ENCODE measurements at regions not wholly inside any gene's neighbourhood (a gene's known extent, or its start where the extent isn't known, plus 50 kb on each side); places are given as distances from the start of the nearest gene placed in this dataset.

DNA sequence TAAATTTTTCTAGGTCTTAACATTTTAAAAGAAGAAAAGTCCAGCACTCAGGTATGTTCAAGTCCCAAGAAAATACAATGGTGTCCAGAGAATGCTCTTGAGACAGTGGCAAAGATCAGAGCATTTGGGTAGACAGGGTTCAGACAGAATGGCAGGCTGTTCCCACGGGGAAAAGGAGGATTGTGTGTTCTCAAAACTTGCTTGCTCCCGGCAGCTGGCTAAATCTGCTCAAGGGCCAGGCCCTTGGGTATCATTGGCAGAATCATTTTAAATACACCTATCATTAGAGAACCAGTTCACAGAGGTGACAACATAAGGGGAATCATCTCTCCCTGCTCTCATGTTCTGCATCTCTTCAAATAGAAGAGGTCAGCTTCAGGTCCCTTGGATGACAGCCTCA, 456.3 kb downstream of the DTHD1 start:
- H3K4me1 Mint-ChIP-seq = no peaks in the 10 kb centered on the region
- no peak for DNase-seq
- H3K27me3 Mint-ChIP-seq (ENCODE audit: low read depth in 3 of 3) = no peaks in the 10 kb centered on the region
- no peak for TF ChIP-seq CTCF (IDR thresholded peaks at IDR 0.05)
- Histone ChIP-seq H3K4me3 (replicated peaks in 1 of 3; ENCODE audit: low read depth in 2 of 3, low read length in 3 of 3) (no peak overlapping the region), H2AFZ (ENCODE audit: insufficient read depth, low read depth, low read length, poor library complexity, severe bottlenecking) (no peak overlapping the region), H3K27me3 (ENCODE audit: control insufficient read depth in 2 of 2, insufficient read depth in 2 of 2, low read length in 2 of 2) (no peaks in the 10 kb centered on the region), H3K9ac (ENCODE audit: insufficient read depth, low read length, poor library complexity, severe bottlenecking) (no peak overlapping the region), H3K9me3 (replicated peaks in 1 of 2; ENCODE audit: control insufficient read depth in 1 of 2, insufficient read depth in 1 of 2, low read length in 2 of 2) (peaks cover 0 to 5% of the 10 kb centered on the region in 2 donors), H4K20me1 (ENCODE audit: insufficient read depth, low read length) (no peaks in the 10 kb centered on the region), H3K4me2 (replicated peaks; ENCODE audit: extremely low read depth, low read length, poor library complexity, severe bottlenecking) (no peak overlapping the region), H3K4me1 (ENCODE audit: control insufficient read depth in 1 of 2, insufficient read depth in 2 of 2, low read length in 2 of 2) (no peaks in the 10 kb centered on the region), H3K79me2 (ENCODE audit: insufficient read depth, low read length) (no peaks in the 10 kb centered on the region), H3K36me3 (replicated peaks in 1 of 2; ENCODE audit: control insufficient read depth in 1 of 2, insufficient read depth in 2 of 2, low read length in 2 of 2) (no peaks in the 10 kb centered on the region), H3K27ac (ENCODE audit: low read depth in 1 of 2, low read length in 2 of 2) (no peak overlapping the region)
- peaks cover 0 to 3% (median 2%) of the 10 kb centered on the region in 7 donors for H3K9me3 Mint-ChIP-seq
- intact Hi-C loops (cut with micrococcal nuclease) = no loop called here
- H3K27ac Mint-ChIP-seq = no peak overlapping the region
- H3K36me3 Mint-ChIP-seq = no peaks in the 10 kb centered on the region
- H3K4me3 Mint-ChIP-seq = no peak overlapping the region
- WGBS (ENCODE audit: insufficient coverage) = 100% methylated on average over 1 of the region's 2 CpGs

DNA sequence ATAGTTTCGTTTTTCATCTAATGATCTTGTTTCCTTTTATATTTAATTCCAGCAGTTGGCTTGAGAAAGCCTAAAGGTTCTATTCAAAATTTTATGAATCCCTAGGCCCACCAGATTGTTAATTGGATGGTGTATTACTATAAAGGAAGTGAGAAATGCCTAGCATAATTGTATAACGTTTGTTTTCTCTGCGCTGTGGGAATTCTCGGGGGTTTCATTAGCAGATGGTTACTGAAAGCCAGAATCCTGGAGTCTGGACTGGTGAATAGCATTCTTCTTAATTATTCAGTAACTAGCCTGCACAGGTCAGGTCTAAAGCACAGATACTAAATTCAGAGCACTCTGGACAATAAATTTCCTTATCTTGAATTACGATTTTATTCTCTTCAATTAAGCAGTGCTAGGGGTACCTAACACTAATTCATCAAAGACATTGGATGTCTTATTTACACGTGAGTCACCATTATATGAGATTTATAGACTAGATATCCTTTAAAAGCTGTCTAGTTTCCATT, 459.4 kb downstream of the DTHD1 start:
- Mint-ChIP-seq H3K36me3 (no peaks in the 10 kb centered on the region), H3K9me3 (peaks cover 0 to 4% (median 2%) of the 10 kb centered on the region in 7 donors), H3K4me3 (no peak overlapping the region), H3K27ac (no peak overlapping the region), H3K27me3 (ENCODE audit: low read depth in 3 of 3) (peaks cover 0 to 1% (median 0%) of the 10 kb centered on the region in 3 donors), H3K4me1 (no peaks in the 10 kb centered on the region)
- H3K4me1 ChIP-seq (ENCODE audit: control insufficient read depth in 1 of 2, insufficient read depth in 2 of 2, low read length in 2 of 2) = no peaks in the 10 kb centered on the region
- no peak for DNase-seq
- no peaks in the 10 kb centered on the region for H3K36me3 ChIP-seq (replicated peaks in 1 of 2; ENCODE audit: control insufficient read depth in 1 of 2, insufficient read depth in 2 of 2, low read length in 2 of 2)
- TF ChIP-seq CTCF (IDR thresholded peaks at IDR 0.05) = no peak
- no peak overlapping the region for H3K27ac ChIP-seq (ENCODE audit: low read depth in 1 of 2, low read length in 2 of 2)
- intact Hi-C loops (cut with micrococcal nuclease) = no loop called here
- no peaks in the 10 kb centered on the region for H4K20me1 ChIP-seq (ENCODE audit: insufficient read depth, low read length)
- peaks cover 0 to 5% of the 10 kb centered on the region in 2 donors for H3K9me3 ChIP-seq (replicated peaks in 1 of 2; ENCODE audit: control insufficient read depth in 1 of 2, insufficient read depth in 1 of 2, low read length in 2 of 2)
- no peak overlapping the region for H3K4me2 ChIP-seq (replicated peaks; ENCODE audit: extremely low read depth, low read length, poor library complexity, severe bottlenecking)
- H3K4me3 ChIP-seq (replicated peaks in 1 of 3; ENCODE audit: low read depth in 2 of 3, low read length in 3 of 3) = no peak overlapping the region
- no peak overlapping the region for H3K9ac ChIP-seq (ENCODE audit: insufficient read depth, low read length, poor library complexity, severe bottlenecking)
- no peaks in the 10 kb centered on the region for H3K27me3 ChIP-seq (ENCODE audit: control insufficient read depth in 2 of 2, insufficient read depth in 2 of 2, low read length in 2 of 2)
- H3K79me2 ChIP-seq (ENCODE audit: insufficient read depth, low read length) = no peaks in the 10 kb centered on the region
- H2AFZ ChIP-seq (ENCODE audit: insufficient read depth, low read depth, low read length, poor library complexity, severe bottlenecking) = no peak overlapping the region
- WGBS (ENCODE audit: insufficient coverage) = no CpG with 5 or more reads among the region's 6 CpGs
